ENCODE measurements at regions not wholly inside any gene's neighbourhood (a gene's known extent, or its start where the extent isn't known, plus 50 kb on each side); places are given as distances from the start of the nearest gene placed in this dataset.

DNA sequence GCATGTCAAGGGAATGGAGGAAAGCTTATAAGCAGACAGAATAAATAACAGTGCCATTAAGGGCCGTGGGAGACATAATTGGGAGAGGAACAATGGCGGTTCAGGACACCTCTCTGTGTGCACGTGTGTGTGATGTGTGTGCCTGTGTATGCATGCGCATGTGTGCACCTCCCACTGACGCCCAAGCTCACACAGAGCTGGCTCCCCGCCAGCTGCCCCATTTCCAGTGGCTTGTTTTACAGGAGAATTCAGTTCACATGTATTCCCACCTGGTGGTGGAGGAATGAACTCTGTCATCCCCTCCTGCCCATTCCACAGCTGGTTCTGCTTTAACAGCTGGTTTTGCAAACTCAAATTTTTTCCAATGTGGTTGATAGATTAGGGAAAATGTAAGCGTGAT is 262.2 kb downstream of the AJAP1 start:
- DNase-seq: no peak

DNA sequence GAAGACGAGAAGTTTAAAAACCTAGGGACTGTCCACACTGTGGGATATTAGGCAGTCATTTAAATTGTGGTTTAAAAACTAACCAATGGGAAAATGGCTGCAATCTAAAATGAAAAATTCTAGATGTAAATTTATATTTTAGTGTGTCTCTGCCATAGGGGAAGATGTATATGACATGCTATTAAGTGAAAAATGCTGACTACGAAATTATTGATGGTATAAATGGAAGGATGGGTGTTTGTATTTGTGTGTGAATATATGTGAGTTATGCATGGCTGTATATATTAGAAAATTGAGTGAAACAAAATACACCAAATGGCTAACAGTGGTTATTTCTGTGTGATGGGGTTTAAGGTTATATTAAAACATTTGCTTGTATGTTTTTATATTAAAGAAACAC is 260.7 kb downstream of the AJAP1 start:
- DNase-seq: no peak

DNA sequence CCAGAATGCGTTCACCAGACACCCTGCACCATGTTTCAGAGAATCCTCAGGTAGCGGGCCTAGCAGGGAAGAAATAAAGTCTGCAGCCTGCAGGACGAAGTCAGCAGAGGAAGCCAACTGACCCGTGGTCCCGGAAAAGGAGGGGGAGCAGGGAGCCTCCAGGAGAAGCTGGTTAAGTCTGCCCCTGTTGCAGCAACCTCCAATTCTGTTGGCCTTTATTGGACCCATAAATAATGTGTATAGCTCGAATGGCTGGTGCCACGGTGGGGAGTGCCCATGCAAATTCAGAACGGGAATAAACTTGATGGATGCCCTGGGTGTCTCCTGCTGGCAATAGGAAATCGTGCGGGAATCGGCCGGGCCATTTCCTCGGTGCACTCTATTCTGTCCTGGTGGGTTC is 254.1 kb downstream of the AJAP1 start:
- DNase-seq: no peak

DNA sequence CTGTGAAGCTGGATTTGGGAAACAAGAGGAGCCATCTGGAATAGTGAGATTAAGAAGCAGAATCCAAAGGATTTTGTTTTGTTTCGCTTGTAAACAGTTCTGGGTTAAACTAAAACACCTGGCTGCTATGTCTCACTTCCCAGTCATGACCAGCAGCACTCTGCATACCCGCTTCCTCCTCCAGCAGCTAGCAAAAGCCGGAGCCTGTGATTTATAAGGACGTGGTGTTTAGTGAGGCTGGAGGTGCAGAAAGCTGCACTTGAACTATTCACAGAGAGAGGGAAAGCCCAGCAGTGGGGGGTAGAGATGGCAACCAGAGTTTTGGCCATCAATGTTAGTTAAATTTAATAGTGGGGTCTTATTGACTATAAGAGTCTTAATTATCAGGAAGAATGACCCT is 240.2 kb downstream of the AJAP1 start:
- DNase-seq: no peak

DNA sequence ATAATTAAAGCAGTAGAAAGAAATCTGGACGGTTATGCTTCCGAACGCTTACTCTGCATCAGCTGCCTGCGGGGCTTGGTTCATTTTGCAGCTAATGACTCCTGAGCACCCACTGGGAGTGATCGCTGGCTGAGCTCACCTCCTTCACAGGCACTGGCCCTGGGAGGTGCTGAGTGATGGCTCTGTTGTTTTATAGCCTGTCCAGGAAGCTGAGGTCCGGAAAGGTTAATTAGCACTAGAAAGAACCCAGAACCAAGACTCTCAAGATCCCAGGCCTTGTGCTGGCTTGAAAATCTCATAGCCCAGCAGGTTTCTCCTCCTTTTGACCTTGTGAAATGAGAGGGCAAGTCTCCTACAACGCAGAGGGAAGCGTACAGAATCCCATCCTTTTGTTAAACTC is 226.2 kb downstream of the AJAP1 start:
- DNase-seq: no peak

DNA sequence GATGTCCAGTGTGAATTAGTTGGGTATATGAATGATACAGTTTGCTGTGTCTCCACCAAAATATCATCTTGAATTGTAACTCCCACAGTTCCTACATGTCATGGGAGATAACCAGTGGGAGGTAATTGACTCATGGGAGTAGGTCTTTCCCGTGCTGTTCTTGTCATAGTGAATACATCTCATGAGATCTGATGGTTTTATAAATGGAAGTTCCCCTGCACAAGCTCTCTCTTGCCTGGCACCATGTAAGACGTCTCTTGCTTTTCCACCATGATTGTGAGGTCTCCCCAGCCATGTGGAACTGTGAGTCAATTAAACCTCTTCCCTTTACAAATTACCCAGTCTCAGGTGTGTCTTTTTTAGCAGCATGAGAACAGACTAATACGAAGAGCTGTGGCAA is 223.0 kb downstream of the AJAP1 start:
- DNase-seq: no peak

DNA sequence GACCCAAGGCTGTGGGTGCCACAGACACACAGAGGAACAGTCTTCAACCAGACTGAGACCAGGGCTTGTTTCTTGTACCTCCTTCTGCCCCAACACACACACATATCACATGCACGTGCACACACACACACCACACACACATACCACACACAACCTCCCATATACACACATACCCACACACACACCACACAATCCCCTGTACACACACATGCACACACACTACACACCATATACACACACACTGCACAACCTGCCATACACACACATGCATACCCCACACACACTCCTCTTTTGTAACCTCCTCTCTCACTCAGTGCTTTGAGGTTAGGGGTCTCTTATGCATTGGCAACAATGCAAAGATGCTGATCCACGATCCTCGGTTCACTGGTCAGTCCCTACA is 217.0 kb downstream of the AJAP1 start:
- no peak for DNase-seq

DNA sequence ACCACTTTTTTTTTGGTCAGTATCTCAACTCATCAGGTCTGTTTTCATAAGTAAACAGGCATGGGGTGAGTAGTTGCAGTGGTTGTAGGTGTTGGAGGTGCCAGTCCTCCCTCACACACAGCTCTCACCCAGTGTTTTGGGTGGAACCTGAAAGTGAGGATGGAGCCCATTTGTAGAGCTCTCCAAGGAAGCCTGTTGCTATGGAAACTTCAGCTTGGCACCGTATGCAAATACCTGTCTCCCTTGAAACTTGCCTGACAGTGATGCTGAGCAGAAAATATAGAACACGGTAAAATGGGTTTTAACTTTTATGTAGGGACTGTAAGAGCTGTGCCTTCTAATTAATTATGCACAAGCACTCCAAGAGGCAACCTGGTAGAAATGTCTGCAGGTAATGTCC is 214.1 kb downstream of the AJAP1 start:
- no peak for DNase-seq

DNA sequence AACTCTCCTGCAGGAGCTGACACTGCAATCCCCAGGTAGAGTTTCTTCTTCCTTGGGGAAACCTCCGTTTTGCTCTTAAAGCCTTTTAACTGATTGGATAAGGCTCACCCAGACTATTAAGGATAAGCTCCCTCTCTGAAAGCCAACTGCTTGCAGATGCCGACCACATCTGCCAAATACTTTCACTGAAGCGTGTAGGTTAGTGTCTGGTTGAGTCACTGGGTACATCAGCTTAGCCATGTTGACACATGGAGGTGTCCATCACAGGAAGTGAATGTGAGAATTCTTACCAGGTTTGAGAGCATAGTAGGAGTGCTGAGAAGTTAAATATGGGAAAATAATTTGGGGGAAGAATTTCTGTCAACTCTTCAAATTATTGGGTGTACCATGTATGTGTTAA is 202.0 kb downstream of the AJAP1 start:
- no peak for DNase-seq

DNA sequence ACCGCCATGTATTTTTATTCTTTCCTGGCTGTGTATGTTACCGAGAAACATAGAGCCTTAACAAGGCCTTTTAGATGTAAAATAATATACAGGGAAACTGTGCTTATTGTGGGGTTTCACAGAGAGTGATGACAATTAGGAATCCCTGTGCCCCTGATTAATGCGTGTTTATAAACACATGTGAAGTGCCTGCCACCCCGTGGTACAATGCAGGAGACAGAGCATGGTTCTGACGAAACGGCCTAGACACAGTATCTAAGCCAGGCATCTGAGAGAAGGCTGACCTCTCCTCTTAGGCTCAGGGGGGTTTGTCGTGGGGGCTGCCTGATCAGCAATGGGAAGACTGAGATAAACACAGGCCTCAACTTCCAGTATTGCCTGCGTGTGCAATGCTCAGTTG is 200.0 kb downstream of the AJAP1 start:
- no peak for DNase-seq

DNA sequence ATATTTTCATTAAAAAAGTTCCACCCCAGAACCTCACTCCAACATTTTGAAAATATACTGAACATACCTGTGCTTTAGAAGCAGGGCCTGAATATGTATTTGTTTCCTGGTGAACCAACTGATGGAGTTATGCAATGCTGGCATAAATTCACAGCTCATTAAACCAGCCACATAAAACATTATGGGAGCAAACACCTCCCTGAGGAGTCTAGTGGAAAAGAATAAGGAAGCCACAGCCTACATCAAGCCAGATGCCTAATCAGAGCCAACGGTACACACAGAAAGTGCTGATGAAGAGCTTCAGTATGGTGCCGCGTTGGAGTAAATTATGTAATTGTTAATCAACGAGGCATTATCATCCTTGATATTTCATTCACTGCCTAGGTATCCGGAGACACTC is 199.5 kb downstream of the AJAP1 start:
- DNase-seq: no peak

DNA sequence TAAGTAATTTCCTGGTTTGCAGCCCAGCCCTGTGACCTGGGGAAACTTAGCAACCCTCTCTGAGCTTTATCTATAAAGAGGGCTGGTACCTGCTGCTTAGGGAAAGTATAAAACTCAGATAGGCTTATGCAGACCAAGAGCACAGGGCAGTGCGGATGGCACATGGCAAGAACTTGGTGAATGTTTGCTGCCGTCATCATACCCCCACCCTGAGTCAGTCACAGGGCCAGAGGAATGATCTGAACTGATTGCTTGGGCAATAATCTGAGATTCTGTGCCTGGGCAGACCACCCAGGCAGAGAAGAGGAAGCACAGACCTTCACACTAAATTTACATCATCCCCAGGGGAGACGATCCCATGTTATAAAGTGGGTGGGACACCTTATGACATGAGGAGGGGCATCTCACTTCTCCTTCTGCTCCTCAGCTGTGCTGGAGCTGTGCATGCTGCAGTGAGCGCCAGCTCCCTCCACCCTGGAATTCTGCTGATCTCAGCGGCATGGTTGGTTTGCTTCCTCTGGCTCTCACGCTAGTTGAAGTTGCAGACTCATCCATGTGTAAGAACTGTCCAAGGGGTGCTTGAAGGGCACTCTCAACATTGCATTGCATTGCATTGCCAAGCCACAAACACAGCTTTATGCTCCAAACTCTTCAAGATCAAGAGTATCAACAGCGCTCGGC is 197.1 kb downstream of the AJAP1 start:
- DNase-seq: no peak

DNA sequence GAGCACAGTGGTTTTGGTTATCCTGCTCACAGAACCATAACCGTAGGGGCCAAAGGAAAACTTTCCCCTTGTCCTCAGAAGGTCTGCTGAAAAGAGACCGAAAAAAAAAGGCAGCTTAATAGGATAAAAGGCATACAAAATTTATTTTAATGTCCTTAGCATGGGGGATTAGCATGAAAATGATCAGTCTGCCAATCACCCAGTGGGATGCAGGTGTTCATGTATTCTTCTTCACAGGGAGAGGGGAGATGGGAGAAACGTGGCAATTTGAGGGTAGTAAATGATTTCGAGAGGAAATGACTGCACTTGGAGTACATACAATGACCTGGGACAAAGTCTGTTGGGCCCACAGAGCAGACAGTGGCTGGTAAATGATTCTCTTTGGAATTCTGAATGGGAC is 194.0 kb downstream of the AJAP1 start:
- no peak for DNase-seq

DNA sequence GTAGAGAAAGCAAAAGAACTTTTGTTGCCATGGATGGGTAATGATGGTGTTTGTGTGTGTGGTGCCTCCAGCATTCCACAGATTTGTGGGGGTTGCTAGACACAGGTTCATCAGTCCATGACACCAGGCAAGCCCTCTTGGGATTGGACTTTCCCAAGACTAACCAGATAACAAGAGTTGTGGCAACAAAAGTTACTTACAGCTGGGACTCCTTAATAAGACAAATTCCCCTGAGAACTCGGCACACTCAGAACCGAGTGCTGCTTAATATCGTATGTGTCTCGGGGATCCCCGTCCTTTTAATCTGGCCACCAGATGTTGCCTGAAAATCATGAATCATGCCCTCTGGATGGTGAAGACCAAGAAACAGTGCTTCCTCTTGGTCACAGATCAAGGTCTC is 193.3 kb downstream of the AJAP1 start:
- DNase-seq: no peak
